CD4-positive, alpha-beta T cell treated with Interleukin-2 at 100 ng/mL for 4 hours (primary cell): ENCODE measurements at regions not wholly inside any gene's neighbourhood (a gene's known extent, or its start where the extent isn't known, plus 50 kb on each side); places are given as distances from the start of the nearest gene placed in this dataset.

Experiments
- DNase-seq: peaks from one replicate; pipeline ENCODE4 v3.0.0-alpha.2; 2020; ENCODE audit warnings: low spot score

- no peak for DNase-seq
These were observed 148.1 kb upstream of the DMRT1 start for GRCh38 chr9:693201-694091.

DNA sequence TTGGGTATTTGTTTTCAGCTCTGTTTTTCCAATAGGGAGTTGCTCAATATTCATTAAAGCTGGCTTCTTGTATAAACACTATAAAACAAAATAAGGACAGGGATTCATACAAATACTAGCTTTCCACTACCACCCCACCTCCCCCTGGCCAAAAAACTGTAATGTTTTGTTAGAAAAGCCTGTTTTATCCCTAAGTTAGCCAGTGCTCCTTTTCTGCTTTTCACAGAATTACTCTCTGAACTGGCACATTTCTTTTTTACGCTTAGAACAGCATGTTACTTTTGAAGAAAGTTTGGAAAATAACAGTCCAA is 147.4 kb upstream of the DMRT1 start:
- no peak for DNase-seq

GRCh38 chr9:694403-695154 is 146.9 kb upstream of the DMRT1 start:
- no peak for DNase-seq

- no peak for DNase-seq
These were observed 146.2 kb upstream of the DMRT1 start for GRCh38 chr9:695252-695651.

DNA sequence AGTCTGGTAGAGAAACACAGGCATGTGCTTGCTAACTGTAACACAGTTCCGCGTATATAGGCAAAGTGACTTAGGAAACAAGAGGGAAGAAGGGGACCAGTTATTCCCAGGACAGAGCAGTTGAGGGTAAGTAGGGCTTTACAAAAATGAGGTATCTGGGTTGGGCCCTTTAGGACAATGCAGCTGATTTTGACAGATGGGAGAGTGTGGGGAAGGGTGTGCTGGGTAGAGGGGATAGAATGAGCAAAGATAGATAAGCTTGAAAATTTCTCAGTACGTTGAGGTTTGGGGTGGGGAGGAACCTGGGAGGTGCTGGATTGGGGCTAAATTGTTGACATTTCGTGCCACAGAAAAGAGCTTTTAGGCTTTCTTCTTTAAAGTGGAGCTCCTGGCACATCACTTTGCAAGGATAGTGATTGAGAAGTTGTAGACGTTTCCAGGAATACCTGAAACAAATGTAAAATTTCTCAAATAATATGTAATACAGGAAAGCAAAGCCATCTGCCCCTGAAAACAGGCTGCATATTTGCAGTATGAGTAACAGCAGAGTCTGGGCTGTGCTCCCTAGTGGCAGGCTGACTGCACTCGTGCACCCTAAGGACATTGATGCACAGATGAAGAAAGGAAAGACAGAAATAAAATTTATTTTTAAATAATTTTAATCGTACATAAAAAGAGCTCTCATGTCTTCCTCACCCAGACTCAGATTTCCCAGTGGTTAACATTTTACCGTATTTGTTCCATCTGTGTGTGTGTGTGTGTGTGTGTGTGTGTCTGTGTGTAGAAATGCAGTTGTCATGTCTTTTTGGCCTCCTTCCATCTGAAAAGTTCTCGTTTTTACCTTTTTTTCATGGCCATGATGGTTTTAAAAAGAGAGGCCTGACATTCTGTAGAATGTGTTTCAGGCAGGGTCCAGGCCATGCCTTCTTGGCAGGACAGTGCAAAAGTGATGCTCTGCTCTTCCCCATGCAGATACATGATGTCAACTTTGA is 144.9 kb upstream of the DMRT1 start:
- no peak for DNase-seq

GRCh38 chr9:698276-698675 is 143.2 kb upstream of the DMRT1 start:
- DNase-seq: no peak

DNA sequence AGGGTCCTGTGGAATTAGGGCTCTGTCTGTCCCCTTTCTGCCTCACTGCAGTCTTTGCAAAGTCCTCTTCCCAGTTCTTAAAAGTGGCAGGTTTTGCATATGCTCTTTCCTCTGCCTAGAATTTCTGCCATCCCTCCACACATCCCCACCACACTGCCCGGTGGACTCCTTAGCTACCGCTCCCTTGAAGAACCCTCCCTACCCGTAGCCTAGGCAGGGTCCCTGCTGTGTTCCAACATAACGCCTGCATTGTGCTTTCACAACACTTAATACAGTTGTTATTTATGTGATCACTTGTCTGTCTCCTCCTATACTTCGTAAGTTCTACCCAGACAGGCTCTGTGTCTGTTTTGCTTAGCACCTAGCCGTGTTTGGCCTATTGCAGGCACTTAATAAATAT is 142.5 kb upstream of the DMRT1 start:
- DNase-seq: no peak

- no peak for DNase-seq
These were observed 142.1 kb upstream of the DMRT1 start for GRCh38 chr9:699396-699795.

- DNase-seq: no peak
These were observed 140.9 kb upstream of the DMRT1 start for GRCh38 chr9:700365-701282.

- no peak for DNase-seq
These were observed 138.1 kb upstream of the DMRT1 start for GRCh38 chr9:703392-703791.

GRCh38 chr9:706073-706472 is 135.4 kb upstream of the DMRT1 start:
- DNase-seq: no peak

DNA sequence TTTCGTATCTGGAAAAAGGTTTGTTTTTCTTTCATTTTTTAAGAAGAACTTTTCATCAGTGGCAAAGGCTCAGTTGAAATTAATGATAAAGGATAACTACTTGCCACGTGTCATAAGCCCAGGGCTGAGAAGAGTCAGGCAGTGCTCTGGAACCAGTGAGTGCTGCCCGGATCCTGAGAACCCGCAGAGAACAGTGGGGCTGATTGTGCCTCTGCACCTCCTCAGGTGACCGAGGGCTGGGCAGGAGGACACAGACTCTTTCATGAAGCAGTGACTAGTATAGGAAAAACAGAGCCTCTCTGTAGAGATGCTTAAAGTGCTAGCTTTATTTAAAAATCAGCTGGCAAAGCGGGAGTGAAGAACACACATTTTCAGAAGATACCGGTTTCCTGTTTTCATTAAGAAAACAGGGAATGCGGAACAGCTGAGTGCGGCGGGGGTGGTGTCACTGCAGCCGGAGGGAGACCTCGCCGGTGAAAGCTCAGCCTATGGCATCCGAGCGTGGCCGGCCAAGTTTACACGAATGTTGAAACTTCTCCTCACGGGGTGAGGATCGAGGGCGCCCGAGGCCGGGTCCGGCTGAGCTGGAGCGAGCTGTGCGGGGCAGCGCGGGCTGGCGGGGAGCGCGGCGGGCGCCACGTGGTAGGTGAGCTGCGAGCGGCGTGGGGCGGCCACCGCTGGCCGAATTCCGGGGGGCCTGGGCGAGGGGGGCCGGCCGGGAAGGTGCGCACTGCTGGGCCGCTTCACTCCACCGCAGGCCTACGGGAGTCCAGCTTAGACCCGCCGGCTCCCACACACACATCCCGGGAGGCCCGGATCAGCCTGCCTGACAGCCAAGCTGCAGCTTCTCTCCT is 134.7 kb upstream of the DMRT1 start:
- no peak for DNase-seq

DNA sequence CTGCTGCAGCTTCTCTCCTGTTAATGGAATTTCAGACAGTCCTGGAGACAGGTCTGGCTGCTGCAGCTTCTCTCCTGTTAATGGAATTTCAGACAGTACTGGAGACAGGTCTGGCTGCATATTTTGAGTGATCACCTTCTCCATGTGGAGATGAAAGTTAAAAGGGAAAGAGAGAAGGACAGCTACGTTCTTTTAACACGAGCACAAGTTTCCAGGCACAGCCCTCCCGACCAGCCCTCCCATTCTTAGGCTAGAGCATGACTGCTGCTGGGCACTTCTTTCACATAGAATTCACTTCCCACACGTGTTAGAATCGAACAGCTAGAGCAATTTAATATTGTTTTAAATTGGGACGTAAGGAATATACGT is 133.3 kb upstream of the DMRT1 start:
- no peak for DNase-seq

DNA sequence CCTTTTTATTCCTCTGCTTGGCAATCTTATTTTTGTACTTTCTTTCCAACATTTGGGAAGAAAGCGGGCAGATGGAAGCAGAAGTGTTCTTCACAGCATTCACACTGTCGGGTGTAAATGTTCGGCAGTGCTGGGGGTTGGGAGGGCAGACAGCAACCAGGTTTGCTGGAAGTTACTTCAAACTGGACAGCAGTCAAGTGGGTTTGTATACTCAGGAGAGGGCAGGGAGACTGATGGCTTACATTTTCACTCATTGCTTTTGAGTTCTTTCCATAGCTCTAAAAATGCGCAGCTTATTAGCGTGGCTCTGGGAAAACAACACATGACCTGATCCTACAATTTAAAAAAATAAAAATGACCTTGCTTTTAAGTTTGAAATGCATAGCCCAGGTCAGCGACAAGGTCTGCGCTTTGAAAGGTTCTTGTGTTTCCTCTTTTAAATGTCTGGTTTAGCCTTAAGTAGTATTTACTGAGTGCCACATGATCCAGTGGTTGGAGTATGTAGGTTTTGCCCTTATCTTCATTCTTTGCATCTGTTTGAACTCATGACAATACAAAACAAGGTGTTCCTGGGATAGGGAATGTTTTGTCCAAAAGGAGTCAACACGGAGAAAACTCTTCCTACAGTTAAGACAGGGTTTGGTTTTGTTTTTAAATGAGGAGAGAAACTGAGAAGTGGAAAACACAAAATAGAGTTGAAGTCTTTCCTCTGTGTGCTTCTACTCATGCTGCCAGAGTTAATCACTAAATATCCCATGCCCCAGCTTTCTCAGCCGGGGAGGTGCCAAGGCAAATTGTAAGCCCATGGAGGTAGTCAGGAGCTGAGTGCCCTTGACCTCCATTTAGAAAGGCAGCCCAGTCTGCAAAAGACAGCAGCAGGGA is 132.7 kb upstream of the DMRT1 start:
- no peak for DNase-seq

DNA sequence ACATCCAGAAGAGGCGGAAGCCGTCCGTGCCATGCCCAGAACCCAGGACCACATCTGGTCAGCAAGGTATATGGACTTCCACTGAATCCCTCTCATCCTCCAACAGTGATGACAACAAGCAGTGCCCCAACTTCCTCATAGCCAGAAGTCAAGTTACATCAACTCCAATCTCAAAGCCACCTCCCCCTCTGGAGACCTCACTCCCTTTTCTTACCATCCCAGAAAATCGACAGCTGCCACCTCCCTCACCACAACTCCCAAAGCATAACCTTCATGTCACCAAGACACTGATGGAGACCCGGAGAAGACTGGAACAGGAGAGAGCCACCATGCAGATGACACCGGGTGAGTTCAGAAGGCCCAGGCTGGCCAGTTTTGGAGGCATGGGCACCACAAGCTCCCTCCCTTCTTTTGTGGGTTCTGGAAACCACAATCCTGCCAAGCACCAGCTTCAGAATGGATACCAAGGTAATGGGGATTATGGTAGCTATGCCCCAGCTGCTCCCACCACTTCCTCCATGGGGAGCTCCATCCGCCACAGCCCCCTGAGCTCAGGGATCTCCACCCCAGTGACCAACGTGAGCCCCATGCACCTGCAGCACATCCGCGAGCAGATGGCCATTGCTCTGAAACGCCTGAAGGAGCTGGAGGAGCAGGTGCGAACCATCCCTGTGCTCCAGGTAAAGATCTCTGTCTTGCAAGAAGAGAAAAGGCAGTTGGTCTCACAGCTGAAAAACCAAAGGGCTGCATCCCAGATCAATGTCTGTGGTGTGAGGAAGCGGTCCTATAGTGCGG is 130.3 kb upstream of the DMRT1 start:
- no peak for DNase-seq

DNA sequence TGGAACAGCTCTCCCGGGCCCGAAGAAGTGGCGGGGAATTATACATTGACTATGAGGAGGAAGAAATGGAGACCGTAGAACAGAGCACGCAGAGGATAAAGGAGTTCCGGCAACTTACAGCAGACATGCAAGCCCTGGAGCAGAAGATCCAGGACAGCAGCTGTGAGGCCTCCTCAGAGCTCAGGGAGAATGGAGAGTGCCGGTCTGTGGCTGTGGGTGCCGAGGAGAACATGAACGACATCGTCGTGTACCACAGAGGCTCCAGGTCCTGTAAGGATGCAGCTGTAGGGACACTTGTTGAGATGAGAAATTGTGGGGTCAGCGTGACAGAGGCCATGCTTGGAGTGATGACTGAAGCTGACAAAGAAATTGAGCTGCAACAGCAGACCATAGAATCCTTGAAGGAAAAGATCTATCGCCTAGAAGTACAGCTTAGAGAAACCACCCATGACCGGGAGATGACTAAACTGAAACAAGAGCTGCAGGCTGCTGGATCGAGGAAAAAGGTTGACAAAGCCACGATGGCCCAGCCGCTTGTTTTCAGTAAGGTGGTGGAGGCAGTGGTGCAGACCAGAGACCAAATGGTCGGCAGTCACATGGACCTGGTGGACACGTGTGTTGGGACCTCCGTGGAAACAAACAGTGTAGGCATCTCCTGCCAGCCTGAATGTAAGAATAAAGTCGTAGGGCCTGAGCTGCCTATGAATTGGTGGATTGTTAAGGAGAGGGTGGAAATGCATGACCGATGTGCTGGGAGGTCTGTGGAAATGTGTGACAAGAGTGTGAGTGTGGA is 129.5 kb upstream of the DMRT1 start:
- no peak for DNase-seq

DNA sequence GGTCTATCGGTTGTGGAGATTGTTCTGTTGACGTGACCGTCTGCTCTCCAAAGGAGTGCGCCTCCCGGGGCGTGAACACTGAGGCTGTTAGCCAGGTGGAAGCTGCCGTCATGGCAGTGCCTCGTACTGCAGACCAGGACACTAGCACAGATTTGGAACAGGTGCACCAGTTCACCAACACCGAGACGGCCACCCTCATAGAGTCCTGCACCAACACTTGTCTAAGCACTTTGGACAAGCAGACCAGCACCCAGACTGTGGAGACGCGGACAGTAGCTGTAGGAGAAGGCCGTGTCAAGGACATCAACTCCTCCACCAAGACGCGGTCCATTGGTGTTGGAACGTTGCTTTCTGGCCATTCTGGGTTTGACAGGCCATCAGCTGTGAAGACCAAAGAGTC is 128.9 kb upstream of the DMRT1 start:
- DNase-seq: no peak

GRCh38 chr9:713091-713490 is 128.4 kb upstream of the DMRT1 start:
- DNase-seq: no peak
